ENCODE measurements at regions not wholly inside any gene's neighbourhood (a gene's known extent, or its start where the extent isn't known, plus 50 kb on each side); places are given as distances from the start of the nearest gene placed in this dataset.

- H3K27ac ChIP-seq (ENCODE audit: insufficient read depth, low read depth, low read length) = no peak overlapping the region
- H3K4me2 ChIP-seq (ENCODE audit: insufficient read depth, low read length) = no peak overlapping the region
- no peaks in the 10 kb centered on the region for H3K36me3 ChIP-seq (ENCODE audit: control insufficient read depth in 2 of 2, extremely low read depth in 1 of 2, insufficient read depth in 2 of 2, low read length in 2 of 2)
- no peak for TF ChIP-seq GATA2 (IDR thresholded peaks at IDR 0.05; ENCODE audit: insufficient read depth, insufficient read length, low read depth, low read length)
- TF ChIP-seq POLR2AphosphoS5 (IDR thresholded peaks at IDR 0.05; ENCODE audit: insufficient read depth, low read depth, low read length) = no peak
- TF ChIP-seq, protein P1, sequence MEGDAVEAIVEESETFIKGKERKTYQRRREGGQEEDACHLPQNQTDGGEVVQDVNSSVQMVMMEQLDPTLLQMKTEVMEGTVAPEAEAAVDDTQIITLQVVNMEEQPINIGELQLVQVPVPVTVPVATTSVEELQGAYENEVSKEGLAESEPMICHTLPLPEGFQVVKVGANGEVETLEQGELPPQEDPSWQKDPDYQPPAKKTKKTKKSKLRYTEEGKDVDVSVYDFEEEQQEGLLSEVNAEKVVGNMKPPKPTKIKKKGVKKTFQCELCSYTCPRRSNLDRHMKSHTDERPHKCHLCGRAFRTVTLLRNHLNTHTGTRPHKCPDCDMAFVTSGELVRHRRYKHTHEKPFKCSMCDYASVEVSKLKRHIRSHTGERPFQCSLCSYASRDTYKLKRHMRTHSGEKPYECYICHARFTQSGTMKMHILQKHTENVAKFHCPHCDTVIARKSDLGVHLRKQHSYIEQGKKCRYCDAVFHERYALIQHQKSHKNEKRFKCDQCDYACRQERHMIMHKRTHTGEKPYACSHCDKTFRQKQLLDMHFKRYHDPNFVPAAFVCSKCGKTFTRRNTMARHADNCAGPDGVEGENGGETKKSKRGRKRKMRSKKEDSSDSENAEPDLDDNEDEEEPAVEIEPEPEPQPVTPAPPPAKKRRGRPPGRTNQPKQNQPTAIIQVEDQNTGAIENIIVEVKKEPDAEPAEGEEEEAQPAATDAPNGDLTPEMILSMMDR (IDR thresholded peaks at IDR 0.05; ENCODE audit: extremely low read depth in 1 of 2, insufficient read depth in 1 of 2, low read depth in 1 of 2, low read length in 2 of 2) = no peak
- no peak for TF ChIP-seq JUN (IDR thresholded peaks at IDR 0.05; ENCODE audit: borderline replicate concordance, insufficient read depth, insufficient read length, low read depth)
- no peak for TF ChIP-seq EZH2 (IDR thresholded peaks at IDR 0.05; ENCODE audit: borderline replicate concordance, low read depth, low read length, severe bottlenecking)
- no peak for TF ChIP-seq POLR2A (IDR thresholded peaks at IDR 0.05; ENCODE audit: low read depth, low read length)
- no peak for TF ChIP-seq MYC (IDR thresholded peaks at IDR 0.05; ENCODE audit: low read depth, low read length)
- TF ChIP-seq MAX (IDR thresholded peaks at IDR 0.05; ENCODE audit: insufficient read depth, insufficient read length) = no peak
- TF ChIP-seq FOS (IDR thresholded peaks at IDR 0.05; ENCODE audit: borderline replicate concordance, insufficient read depth, low read length) = no peak
- no peak overlapping the region for H3K4me3 ChIP-seq (replicated peaks in 1 of 3; ENCODE audit: insufficient read depth in 1 of 3, low read depth in 1 of 3, low read length in 3 of 3)
- no peaks in the 10 kb centered on the region for H3K9me1 ChIP-seq (replicated peaks; ENCODE audit: control insufficient read depth, extremely low read depth, insufficient read depth, low read length)
- ChIA-PET POLR2A (no interaction called here), CTCF (no interaction called here)
- H3K4me1 ChIP-seq (ENCODE audit: control insufficient read depth, extremely low read depth, insufficient read depth, low read length) = no peaks in the 10 kb centered on the region
- no peaks in the 10 kb centered on the region for H3K79me2 ChIP-seq (ENCODE audit: control insufficient read depth, insufficient read depth, low read length)
- no peaks in the 10 kb centered on the region for H3K27me3 ChIP-seq (ENCODE audit: control insufficient read depth in 2 of 2, insufficient read depth in 2 of 2, low read length in 2 of 2)
- no peak overlapping the region for H2AFZ ChIP-seq (ENCODE audit: low read depth, low read length)
- intact Hi-C loops (cut with micrococcal nuclease) (loop anchor here (10.0 kb wide), 1 partner anchor 245 kb away; no protein-coding TSS in a partner anchor), dilution Hi-C loops (cut with MboI; ENCODE audit: extremely low pct_ligation_motif_present, low sequenced_read_pairs) (no loop called here)
- H3K9me3 ChIP-seq (replicated peaks; ENCODE audit: control insufficient read depth, insufficient read depth, low read length) = no peaks in the 10 kb centered on the region
- H3K9ac ChIP-seq (replicated peaks; ENCODE audit: extremely low read depth, insufficient read depth, low read length) = no peak overlapping the region
- DNase-seq (ENCODE audit: low read depth, low spot score) (no peak), FAIRE-seq (no peak)
- no TSS peak for BruUV-seq (replicated peaks)
- no peaks in the 10 kb centered on the region for H4K20me1 ChIP-seq (replicated peaks; ENCODE audit: control insufficient read depth, extremely low read depth, insufficient read depth, low read length)
Observed at GRCh38 chr21:26710155-26710554, 135.1 kb downstream of the ADAMTS1 start.
